Right atrium auricular region (tissue), 2 donors: ENCODE measurements at regions not wholly inside any gene's neighbourhood (a gene's known extent, or its start where the extent isn't known, plus 50 kb on each side); places are given as distances from the start of the nearest gene placed in this dataset.
A peak's percentile ranks its signal among the peaks of the same experiment; 100 is the strongest.

Experiments used
- DNase-seq: peaks from one replicate; pipeline ENCODE4 v3.0.0-alpha.2; 2019; ENCODE audit warnings: low spot score
- H3K27ac ChIP-seq, 2 donors: fragments of 200-600 bp; sonication (generic); 1 replicate in 1 of 2; 2 replicates in 1 of 2; pipeline ENCODE4 v1.5.1; 2016 to 2019
- H3K27me3 ChIP-seq, 2 donors: fragments of 200-600 bp; sonication (generic); one replicate each; pipeline versions ENCODE4 v1.5.1 to v1.6.0; 2017 to 2019
- H3K36me3 ChIP-seq: fragments of 200-600 bp; sonication (generic); one replicate; pipeline ENCODE4 v1.5.1; 2016
- H3K4me1 ChIP-seq, 2 donors: fragments of 200-600 bp; sonication (generic); one replicate each; pipeline versions ENCODE4 v1.5.1 to v1.6.0; 2017 to 2019
- H3K4me3 ChIP-seq, 2 donors: fragments of 200-600 bp; sonication (generic); 1 replicate in 1 of 2; 2 replicates in 1 of 2; pipeline ENCODE4 v1.5.1; 2017 to 2019; ENCODE audit warnings: mild to moderate bottlenecking in 1 of 2, moderate library complexity in 1 of 2
- H3K9me3 ChIP-seq, 2 donors: fragments of 200-600 bp; sonication (generic); one replicate each; pipeline ENCODE4 v1.5.1; 2019
- CTCF ChIP-seq, 2 donors: fragments of 200-600 bp; sonication (generic); IDR thresholded peaks; one replicate each; pipeline ENCODE4 v1.5.1; 2019; ENCODE audit warnings: antibody characterized with exemption in 2 of 2

- H3K4me3 ChIP-seq, result no peak overlapping the region
- no peaks in the 10 kb centered on the region for H3K27me3 ChIP-seq
- H3K9me3 ChIP-seq, result no peaks in the 10 kb centered on the region
- DNase-seq, result no peak
- no peak overlapping the region for H3K27ac ChIP-seq
- H3K4me1 ChIP-seq, result peaks cover 0 to 15% of the 10 kb centered on the region in 2 donors
- no peaks in the 10 kb centered on the region for H3K36me3 ChIP-seq
- TF ChIP-seq CTCF (IDR thresholded peaks at IDR 0.05), result peak; percentile 80 to 89
Observed at GRCh38 chr2:121076885-121077549, 208.0 kb downstream of the TFCP2L1 start.

- peaks cover 0 to 15% of the 10 kb centered on the region in 2 donors for H3K4me1 ChIP-seq
- H3K27me3 ChIP-seq, result no peaks in the 10 kb centered on the region
- no peak overlapping the region for H3K27ac ChIP-seq
Observed at GRCh38 chr2:121078899-121079298, 206.1 kb downstream of the TFCP2L1 start.

GRCh38 chr2:121080013-121080772 lies 204.8 kb downstream of the TFCP2L1 start:
- peak; percentile 76 to 93 for TF ChIP-seq CTCF (IDR thresholded peaks at IDR 0.05)
- Histone ChIP-seq H3K4me3 (no peak overlapping the region), H3K9me3 (no peaks in the 10 kb centered on the region), H3K27ac (no peak overlapping the region), H3K4me1 (peaks cover 0 to 8% of the 10 kb centered on the region in 2 donors), H3K36me3 (no peaks in the 10 kb centered on the region), H3K27me3 (no peaks in the 10 kb centered on the region)
- no peak for DNase-seq

More at GRCh38 chr2:121078899-121079298, 206.1 kb downstream of the TFCP2L1 start:
- Histone ChIP-seq H3K36me3 (no peaks in the 10 kb centered on the region), H3K9me3 (no peaks in the 10 kb centered on the region), H3K4me3 (no peak overlapping the region)
- no peak for TF ChIP-seq CTCF (IDR thresholded peaks at IDR 0.05)
- no peak for DNase-seq

- no peak for TF ChIP-seq CTCF (IDR thresholded peaks at IDR 0.05)
- no peaks in the 10 kb centered on the region for H3K27me3 ChIP-seq
- H3K9me3 ChIP-seq, result no peaks in the 10 kb centered on the region
- H3K36me3 ChIP-seq, result no peaks in the 10 kb centered on the region
- H3K27ac ChIP-seq, result no peak overlapping the region
- DNase-seq, result no peak
- no peak overlapping the region for H3K4me3 ChIP-seq
- no peaks in the 10 kb centered on the region for H3K4me1 ChIP-seq
Observed at GRCh38 chr2:121081701-121082100, 203.3 kb downstream of the TFCP2L1 start.

GRCh38 chr2:121082191-121082590 lies 202.8 kb downstream of the TFCP2L1 start:
- Histone ChIP-seq H3K9me3 (no peaks in the 10 kb centered on the region), H3K27me3 (no peaks in the 10 kb centered on the region), H3K27ac (no peak overlapping the region), H3K36me3 (no peaks in the 10 kb centered on the region), H3K4me3 (no peak overlapping the region), H3K4me1 (no peaks in the 10 kb centered on the region)
- no peak for TF ChIP-seq CTCF (IDR thresholded peaks at IDR 0.05)
- DNase-seq, result no peak
